ENCODE measurements at regions not wholly inside any gene's neighbourhood (a gene's known extent, or its start where the extent isn't known, plus 50 kb on each side); places are given as distances from the start of the nearest gene placed in this dataset.

GRCh38 chr3:153670577-153670976 is 450.6 kb upstream of the ARHGEF26 start:
- TF ChIP-seq, protein P1, sequence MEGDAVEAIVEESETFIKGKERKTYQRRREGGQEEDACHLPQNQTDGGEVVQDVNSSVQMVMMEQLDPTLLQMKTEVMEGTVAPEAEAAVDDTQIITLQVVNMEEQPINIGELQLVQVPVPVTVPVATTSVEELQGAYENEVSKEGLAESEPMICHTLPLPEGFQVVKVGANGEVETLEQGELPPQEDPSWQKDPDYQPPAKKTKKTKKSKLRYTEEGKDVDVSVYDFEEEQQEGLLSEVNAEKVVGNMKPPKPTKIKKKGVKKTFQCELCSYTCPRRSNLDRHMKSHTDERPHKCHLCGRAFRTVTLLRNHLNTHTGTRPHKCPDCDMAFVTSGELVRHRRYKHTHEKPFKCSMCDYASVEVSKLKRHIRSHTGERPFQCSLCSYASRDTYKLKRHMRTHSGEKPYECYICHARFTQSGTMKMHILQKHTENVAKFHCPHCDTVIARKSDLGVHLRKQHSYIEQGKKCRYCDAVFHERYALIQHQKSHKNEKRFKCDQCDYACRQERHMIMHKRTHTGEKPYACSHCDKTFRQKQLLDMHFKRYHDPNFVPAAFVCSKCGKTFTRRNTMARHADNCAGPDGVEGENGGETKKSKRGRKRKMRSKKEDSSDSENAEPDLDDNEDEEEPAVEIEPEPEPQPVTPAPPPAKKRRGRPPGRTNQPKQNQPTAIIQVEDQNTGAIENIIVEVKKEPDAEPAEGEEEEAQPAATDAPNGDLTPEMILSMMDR (IDR thresholded peaks at IDR 0.05; ENCODE audit: extremely low read depth in 1 of 2, insufficient read depth in 1 of 2, low read depth in 1 of 2, low read length in 2 of 2) = no peak
- TF ChIP-seq POLR2A (IDR thresholded peaks at IDR 0.05; ENCODE audit: low read depth, low read length) (no peak), POLR2AphosphoS5 (IDR thresholded peaks at IDR 0.05; ENCODE audit: insufficient read depth, low read depth, low read length) (no peak), EZH2 (IDR thresholded peaks at IDR 0.05; ENCODE audit: borderline replicate concordance, low read depth, low read length, severe bottlenecking) (no peak), FOS (IDR thresholded peaks at IDR 0.05; ENCODE audit: borderline replicate concordance, insufficient read depth, low read length) (no peak), JUN (IDR thresholded peaks at IDR 0.05; ENCODE audit: borderline replicate concordance, insufficient read depth, insufficient read length, low read depth) (no peak), GATA2 (IDR thresholded peaks at IDR 0.05; ENCODE audit: insufficient read depth, insufficient read length, low read depth, low read length) (no peak)
- TF ChIP-seq, protein P2, sequence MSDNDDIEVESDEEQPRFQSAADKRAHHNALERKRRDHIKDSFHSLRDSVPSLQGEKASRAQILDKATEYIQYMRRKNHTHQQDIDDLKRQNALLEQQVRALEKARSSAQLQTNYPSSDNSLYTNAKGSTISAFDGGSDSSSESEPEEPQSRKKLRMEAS (IDR thresholded peaks at IDR 0.05; ENCODE audit: insufficient read depth, insufficient read length) = no peak
